A549 (cell line): ENCODE measurements at regions not wholly inside any gene's neighbourhood (a gene's known extent, or its start where the extent isn't known, plus 50 kb on each side); places are given as distances from the start of the nearest gene placed in this dataset.

Source experiments
- CBX8 ChIP-seq: fragments of 200-600 bp; sonication (generic); IDR thresholded peaks from 2 replicates; pipeline ENCODE4 v1.6.1; 2016
- CEBPB ChIP-seq, 2 experiments: fragments of >200 bp in 1 of 2; sonication (Bioruptor Twin) in 1 of 2; formaldehyde crosslinking in 1 of 2; IDR thresholded peaks; 2 replicates each; pipeline ENCODE4 v1.6.1; 2012 to 2016
- CHD2 ChIP-seq: fragments of 150-350 bp; IDR thresholded peaks from 2 replicates; pipeline ENCODE4 v1.6.1; 2014; ENCODE audit warnings: low read length; ENCODE audit not compliant: partially characterized antibody
- CTCF ChIP-seq: fragments of >200 bp; sonication (Bioruptor Twin); formaldehyde crosslinking; IDR thresholded peaks from 3 replicates; pipeline ENCODE4 v1.5.1; 2016
- ELK1 ChIP-seq: fragments of 150-350 bp; IDR thresholded peaks from 2 replicates; pipeline ENCODE4 v1.6.1; 2014; ENCODE audit warnings: low read depth, mild to moderate bottlenecking, low read length
- EP300 ChIP-seq, 2 experiments: fragments of >200 bp; sonication (Bioruptor Twin); formaldehyde crosslinking; IDR thresholded peaks; 2 replicates in 1 of 2; 3 replicates in 1 of 2; pipeline ENCODE4 v1.6.1; 2016 to 2017
- HOXB13 ChIP-seq: fragments of 250-450 bp; sonication (Bioruptor Pico); IDR thresholded peaks from 2 replicates; pipeline ENCODE4 v1.5.0; 2020; ENCODE audit warnings: low read depth, mild to moderate bottlenecking, moderate library complexity
- MAFK ChIP-seq: fragments of 450-650 bp; IDR thresholded peaks from 2 replicates; pipeline ENCODE4 v1.6.1; 2014; ENCODE audit not compliant: partially characterized antibody
- POLR2A ChIP-seq: IDR thresholded peaks from 2 replicates; pipeline ENCODE4 v1.6.1; 2012; ENCODE audit warnings: mild to moderate bottlenecking, low read length

- no peak for TF ChIP-seq CTCF
- no peak for TF ChIP-seq POLR2A
- TF ChIP-seq EP300 (IDR thresholded peaks at IDR 0.05) = no peak
- no peak for TF ChIP-seq ELK1
- no peak for TF ChIP-seq HOXB13 (CRISPR knock-in tag)
- no peak for TF ChIP-seq CBX8
- no peak for TF ChIP-seq MAFK
- no peak for TF ChIP-seq CHD2
- no peak for TF ChIP-seq CEBPB (IDR thresholded peaks at IDR 0.05)
Measured at GRCh38 chr6:164581563-164581962, 727.8 kb downstream of the C6orf118 start.
